HL-60 (cell line): ENCODE measurements at regions not wholly inside any gene's neighbourhood (a gene's known extent, or its start where the extent isn't known, plus 50 kb on each side); places are given as distances from the start of the nearest gene placed in this dataset.

Experiments used
- DNase-seq, 2 experiments: peaks; one replicate each; pipeline ENCODE4 v3.0.0-alpha.2; 2010 to 2020; ENCODE audit warnings: low read depth in 1 of 2, low spot score in 1 of 2
- H3K27ac ChIP-seq: fragments of 250-450 bp; sonication (Bioruptor Pico); replicated peaks from 2 replicates; pipeline ENCODE4 v1.5.1; 2020; ENCODE audit warnings: mild to moderate bottlenecking, moderate library complexity
- H3K27me3 ChIP-seq: fragments of 250-450 bp; sonication (Bioruptor Pico); 2 replicates; pipeline ENCODE4 v1.5.1; 2021; ENCODE audit warnings: mild to moderate bottlenecking, moderate library complexity; ENCODE audit not compliant: insufficient read depth, poor library complexity, severe bottlenecking
- H3K4me3 ChIP-seq: replicated peaks from 2 replicates; pipeline ENCODE4 v1.5.1; 2011; ENCODE audit warnings: mild to moderate bottlenecking, control low read depth, low read length; ENCODE audit not compliant: insufficient read depth
- GABPA ChIP-seq: IDR thresholded peaks from 2 replicates; pipeline ENCODE4 v1.6.1; 2012; ENCODE audit warnings: low read depth
- POLR2AphosphoS5 ChIP-seq: IDR thresholded peaks from 2 replicates; pipeline ENCODE4 v1.6.1; 2012; ENCODE audit warnings: low read depth
- SPI1 ChIP-seq: IDR thresholded peaks from 2 replicates; pipeline ENCODE4 v1.6.1; 2012; ENCODE audit warnings: low read depth, mild to moderate bottlenecking, borderline replicate concordance
- TF ChIP-seq, protein P1 (sequence below): IDR thresholded peaks from 2 replicates; pipeline ENCODE4 v1.6.1; 2012; ENCODE audit warnings: low read depth; ENCODE audit not compliant: insufficient replicate concordance
- TF ChIP-seq, protein P2 (sequence below): IDR thresholded peaks from one replicate; pipeline ENCODE4 v1.5.1; 2011; ENCODE audit warnings: low read length, control low read depth, inconsistent platforms; ENCODE audit not compliant: insufficient read depth

DNA sequence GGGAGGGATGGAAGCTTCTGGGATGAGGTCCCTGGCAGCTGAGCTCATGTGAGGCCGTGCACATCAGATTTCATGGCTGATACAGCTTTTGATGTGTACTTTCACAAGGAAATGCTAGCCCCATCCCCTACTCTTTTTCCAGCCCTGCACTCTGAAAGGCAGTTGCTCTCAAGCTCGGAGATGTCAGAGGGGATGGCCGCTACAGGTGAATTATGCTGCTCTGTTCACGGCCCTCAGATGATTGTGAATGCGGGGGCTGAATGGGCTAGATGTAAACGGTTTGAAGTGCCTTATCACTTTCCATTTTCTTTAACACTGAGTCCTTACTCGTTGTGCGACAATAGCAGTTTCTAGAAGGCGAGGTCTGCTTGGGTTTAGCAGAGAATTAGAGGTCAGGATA is 88.0 kb upstream of the RASGRF1 start:
- no peak overlapping the region for H3K4me3 ChIP-seq
- TF ChIP-seq POLR2AphosphoS5 = no peak
- TF ChIP-seq, protein P1, sequence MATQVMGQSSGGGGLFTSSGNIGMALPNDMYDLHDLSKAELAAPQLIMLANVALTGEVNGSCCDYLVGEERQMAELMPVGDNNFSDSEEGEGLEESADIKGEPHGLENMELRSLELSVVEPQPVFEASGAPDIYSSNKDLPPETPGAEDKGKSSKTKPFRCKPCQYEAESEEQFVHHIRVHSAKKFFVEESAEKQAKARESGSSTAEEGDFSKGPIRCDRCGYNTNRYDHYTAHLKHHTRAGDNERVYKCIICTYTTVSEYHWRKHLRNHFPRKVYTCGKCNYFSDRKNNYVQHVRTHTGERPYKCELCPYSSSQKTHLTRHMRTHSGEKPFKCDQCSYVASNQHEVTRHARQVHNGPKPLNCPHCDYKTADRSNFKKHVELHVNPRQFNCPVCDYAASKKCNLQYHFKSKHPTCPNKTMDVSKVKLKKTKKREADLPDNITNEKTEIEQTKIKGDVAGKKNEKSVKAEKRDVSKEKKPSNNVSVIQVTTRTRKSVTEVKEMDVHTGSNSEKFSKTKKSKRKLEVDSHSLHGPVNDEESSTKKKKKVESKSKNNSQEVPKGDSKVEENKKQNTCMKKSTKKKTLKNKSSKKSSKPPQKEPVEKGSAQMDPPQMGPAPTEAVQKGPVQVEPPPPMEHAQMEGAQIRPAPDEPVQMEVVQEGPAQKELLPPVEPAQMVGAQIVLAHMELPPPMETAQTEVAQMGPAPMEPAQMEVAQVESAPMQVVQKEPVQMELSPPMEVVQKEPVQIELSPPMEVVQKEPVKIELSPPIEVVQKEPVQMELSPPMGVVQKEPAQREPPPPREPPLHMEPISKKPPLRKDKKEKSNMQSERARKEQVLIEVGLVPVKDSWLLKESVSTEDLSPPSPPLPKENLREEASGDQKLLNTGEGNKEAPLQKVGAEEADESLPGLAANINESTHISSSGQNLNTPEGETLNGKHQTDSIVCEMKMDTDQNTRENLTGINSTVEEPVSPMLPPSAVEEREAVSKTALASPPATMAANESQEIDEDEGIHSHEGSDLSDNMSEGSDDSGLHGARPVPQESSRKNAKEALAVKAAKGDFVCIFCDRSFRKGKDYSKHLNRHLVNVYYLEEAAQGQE = no peak
- no peak for TF ChIP-seq SPI1
- TF ChIP-seq GABPA = no peak
- TF ChIP-seq, protein P2, sequence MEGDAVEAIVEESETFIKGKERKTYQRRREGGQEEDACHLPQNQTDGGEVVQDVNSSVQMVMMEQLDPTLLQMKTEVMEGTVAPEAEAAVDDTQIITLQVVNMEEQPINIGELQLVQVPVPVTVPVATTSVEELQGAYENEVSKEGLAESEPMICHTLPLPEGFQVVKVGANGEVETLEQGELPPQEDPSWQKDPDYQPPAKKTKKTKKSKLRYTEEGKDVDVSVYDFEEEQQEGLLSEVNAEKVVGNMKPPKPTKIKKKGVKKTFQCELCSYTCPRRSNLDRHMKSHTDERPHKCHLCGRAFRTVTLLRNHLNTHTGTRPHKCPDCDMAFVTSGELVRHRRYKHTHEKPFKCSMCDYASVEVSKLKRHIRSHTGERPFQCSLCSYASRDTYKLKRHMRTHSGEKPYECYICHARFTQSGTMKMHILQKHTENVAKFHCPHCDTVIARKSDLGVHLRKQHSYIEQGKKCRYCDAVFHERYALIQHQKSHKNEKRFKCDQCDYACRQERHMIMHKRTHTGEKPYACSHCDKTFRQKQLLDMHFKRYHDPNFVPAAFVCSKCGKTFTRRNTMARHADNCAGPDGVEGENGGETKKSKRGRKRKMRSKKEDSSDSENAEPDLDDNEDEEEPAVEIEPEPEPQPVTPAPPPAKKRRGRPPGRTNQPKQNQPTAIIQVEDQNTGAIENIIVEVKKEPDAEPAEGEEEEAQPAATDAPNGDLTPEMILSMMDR = no peak
- DNase-seq = no peak
- no peak overlapping the region for H3K27ac ChIP-seq
- H3K27me3 ChIP-seq = no peaks in the 10 kb centered on the region

DNA sequence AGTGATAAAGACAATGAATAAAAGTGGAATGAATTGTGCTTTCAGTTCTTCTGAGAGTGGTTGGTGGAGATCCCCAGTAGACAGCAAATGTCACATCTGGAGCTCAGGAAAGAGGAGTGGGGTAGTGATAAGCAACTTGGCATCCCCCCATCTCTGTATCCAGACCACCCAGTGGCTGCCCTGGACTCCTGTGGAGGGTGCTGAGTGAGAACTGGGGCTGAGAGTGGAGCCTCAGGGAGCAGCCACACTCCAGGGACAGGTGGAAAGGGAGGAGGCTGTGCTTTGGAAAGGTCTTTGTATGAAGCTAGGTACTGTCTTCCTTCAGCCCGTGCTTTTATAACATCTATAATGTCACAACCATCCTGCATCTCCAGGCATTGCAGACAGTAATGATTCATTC is 85.6 kb upstream of the RASGRF1 start:
- no peak for DNase-seq
- TF ChIP-seq, protein P2 = no peak
- TF ChIP-seq POLR2AphosphoS5 (no peak), GABPA (no peak), SPI1 (no peak)
- TF ChIP-seq, protein P1 = no peak
- Histone ChIP-seq H3K4me3 (no peak overlapping the region), H3K27me3 (no peaks in the 10 kb centered on the region), H3K27ac (no peak overlapping the region)

DNA sequence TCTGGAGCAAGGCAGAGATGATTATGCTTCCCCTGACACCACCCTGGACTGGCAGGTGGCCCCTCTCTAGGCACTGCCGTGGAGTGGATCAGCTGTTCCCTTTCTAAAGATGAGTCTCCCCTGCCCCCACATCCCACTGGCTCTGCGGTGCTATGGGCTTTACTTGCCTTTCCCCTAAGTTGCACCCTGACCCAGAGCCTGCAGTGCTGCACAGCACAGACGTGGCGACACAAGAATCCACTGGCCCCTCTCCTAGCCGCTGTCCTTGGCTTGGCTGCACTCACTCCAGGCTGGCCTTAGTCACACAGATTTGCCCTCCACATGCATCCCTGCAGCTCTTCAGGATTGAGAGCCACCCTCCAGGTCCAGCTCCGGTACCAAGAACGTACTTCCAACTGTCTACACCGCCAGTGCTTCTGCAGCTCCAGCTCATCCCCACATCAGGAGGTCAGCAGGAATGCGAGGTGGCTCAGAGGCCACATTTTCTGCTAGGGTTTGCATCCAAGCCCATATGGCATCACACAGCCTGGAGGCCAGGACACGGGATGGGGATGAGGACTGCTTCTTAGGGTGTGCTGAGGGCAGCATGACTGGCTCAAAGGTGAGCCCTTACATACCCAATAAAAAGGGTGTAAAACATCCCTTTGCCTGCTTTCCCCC is 82.4 kb upstream of the RASGRF1 start:
- no peaks in the 10 kb centered on the region for H3K27me3 ChIP-seq
- no peak overlapping the region for H3K27ac ChIP-seq
- TF ChIP-seq SPI1 (no peak), GABPA (no peak), POLR2AphosphoS5 (no peak)
- TF ChIP-seq, protein P1 = no peak
- TF ChIP-seq, protein P2 = no peak
- H3K4me3 ChIP-seq = no peak overlapping the region
- no peak for DNase-seq
